Astrocyte (in vitro differentiated cells and primary cell): ENCODE measurements at regions not wholly inside any gene's neighbourhood (a gene's known extent, or its start where the extent isn't known, plus 50 kb on each side); places are given as distances from the start of the nearest gene placed in this dataset.

Experiments used
- DNase-seq: peaks from one replicate; pipeline ENCODE4 v3.0.0-alpha.2; 2010; ENCODE audit warnings: low read depth
- FAIRE-seq: peaks from 2 replicates; lab custom pipeline; 2011; peaks lifted over from hg19 to GRCh38; lab: Jason Lieb, UNC
- H2AFZ ChIP-seq: 2 replicates; pipeline ENCODE4 v1.6.0; 2012; ENCODE audit warnings: low read depth, low read length, inconsistent platforms
- H3K27ac ChIP-seq: 2 replicates; pipeline ENCODE4 v1.5.1; 2011; ENCODE audit warnings: low read depth, low read length, inconsistent platforms
- H3K27me3 ChIP-seq: 2 replicates; pipeline ENCODE4 v1.6.0; 2011; ENCODE audit warnings: low read length, inconsistent platforms; ENCODE audit not compliant: insufficient read depth
- H3K36me3 ChIP-seq: 2 replicates; pipeline ENCODE4 v1.5.1; 2011; ENCODE audit warnings: low read length, inconsistent platforms; ENCODE audit not compliant: insufficient read depth
- H3K4me1 ChIP-seq: 2 replicates; pipeline ENCODE4 v1.5.1; 2011; ENCODE audit warnings: low read length, inconsistent platforms; ENCODE audit not compliant: insufficient read depth
- H3K4me2 ChIP-seq: 2 replicates; pipeline ENCODE4 v1.6.0; 2012; ENCODE audit warnings: low read length, inconsistent platforms
- H3K4me3 ChIP-seq: 2 replicates; pipeline ENCODE4 v1.5.1; 2011; ENCODE audit warnings: low read depth, mild to moderate bottlenecking, low read length, inconsistent platforms; ENCODE audit not compliant: insufficient read depth
- H3K79me2 ChIP-seq: 2 replicates; pipeline ENCODE4 v1.6.0; 2012; ENCODE audit warnings: mild to moderate bottlenecking, low read length, inconsistent platforms; ENCODE audit not compliant: insufficient read depth
- H3K9ac ChIP-seq: 2 replicates; pipeline ENCODE4 v1.6.0; 2012; ENCODE audit warnings: mild to moderate bottlenecking, low read length, inconsistent platforms
- H3K9me3 ChIP-seq: 2 replicates; pipeline ENCODE4 v1.5.1; 2012; ENCODE audit warnings: low read depth, mild to moderate bottlenecking, low read length, inconsistent platforms; ENCODE audit not compliant: insufficient read depth
- H4K20me1 ChIP-seq: 2 replicates; pipeline ENCODE4 v1.6.0; 2012; ENCODE audit warnings: low read length, inconsistent platforms; ENCODE audit not compliant: insufficient read depth
- H3K27ac Mint-ChIP-seq: one replicate; pipeline ENCODE4 v1.8.0; 2021; ENCODE audit warnings: mild to moderate bottlenecking, mixed read lengths; ENCODE audit not compliant: unreplicated experiment
- H3K27me3 Mint-ChIP-seq: one replicate; pipeline ENCODE4 v1.8.0; 2021; ENCODE audit warnings: low read depth, mixed read lengths; ENCODE audit not compliant: unreplicated experiment
- H3K36me3 Mint-ChIP-seq: one replicate; pipeline ENCODE4 v1.8.0; 2021; ENCODE audit warnings: low read depth, mixed read lengths; ENCODE audit not compliant: unreplicated experiment
- H3K4me1 Mint-ChIP-seq: one replicate; pipeline ENCODE4 v1.8.0; 2021; ENCODE audit warnings: low read depth, mixed read lengths; ENCODE audit not compliant: unreplicated experiment
- H3K4me3 Mint-ChIP-seq: one replicate; pipeline ENCODE4 v1.8.0; 2021; ENCODE audit warnings: mild to moderate bottlenecking, moderate library complexity, mixed read lengths; ENCODE audit not compliant: unreplicated experiment
- H3K9me3 Mint-ChIP-seq: one replicate; pipeline ENCODE4 v1.8.0; 2021; ENCODE audit warnings: mild to moderate bottlenecking, mixed read lengths; ENCODE audit not compliant: unreplicated experiment
- CTCF ChIP-seq: IDR thresholded peaks from 2 replicates; pipeline ENCODE4 v1.5.1; 2011; ENCODE audit warnings: low read depth, mild to moderate bottlenecking, inconsistent platforms, low read length, moderate library complexity; ENCODE audit not compliant: insufficient read depth
- EZH2 ChIP-seq: IDR thresholded peaks from 2 replicates; pipeline ENCODE4 v1.6.1; 2012; ENCODE audit warnings: mild to moderate bottlenecking, low read length, inconsistent platforms; ENCODE audit not compliant: insufficient read depth

GRCh38 chr16:17839272-17839671 is 368.5 kb upstream of the XYLT1 start:
- TF ChIP-seq CTCF, result no peak
- TF ChIP-seq EZH2, result no peak
- H3K4me1 ChIP-seq, result peaks cover 13% of the 10 kb centered on the region
- no peaks in the 10 kb centered on the region for H4K20me1 ChIP-seq
- no peak overlapping the region for H2AFZ ChIP-seq
- H3K4me2 ChIP-seq, result no peak overlapping the region
- no peaks in the 10 kb centered on the region for H3K79me2 ChIP-seq
- H3K27me3 ChIP-seq, result no peaks in the 10 kb centered on the region
- no peak overlapping the region for H3K9ac ChIP-seq
- FAIRE-seq, result no peak
- H3K36me3 ChIP-seq, result no peaks in the 10 kb centered on the region
- H3K27ac ChIP-seq, result no peak overlapping the region
- Mint-ChIP-seq H3K36me3 (no peaks in the 10 kb centered on the region), H3K9me3 (peaks cover 3% of the 10 kb centered on the region), H3K4me1 (no peaks in the 10 kb centered on the region), H3K27me3 (no peaks in the 10 kb centered on the region), H3K4me3 (no peak overlapping the region), H3K27ac (no peak overlapping the region)
- no peak for DNase-seq
- no peak overlapping the region for H3K4me3 ChIP-seq
- no peaks in the 10 kb centered on the region for H3K9me3 ChIP-seq

- Histone ChIP-seq H3K27ac (peak overlapping the region; percentile 85), H3K4me1 (peaks cover 13% of the 10 kb centered on the region), H3K36me3 (no peaks in the 10 kb centered on the region), H2AFZ (no peak overlapping the region), H3K79me2 (no peaks in the 10 kb centered on the region), H3K9ac (peak overlapping the region; percentile 70), H3K4me2 (peak overlapping the region; percentile 63), H4K20me1 (no peaks in the 10 kb centered on the region), H3K9me3 (no peaks in the 10 kb centered on the region), H3K27me3 (no peaks in the 10 kb centered on the region), H3K4me3 (no peak overlapping the region)
- no peak for TF ChIP-seq CTCF
- TF ChIP-seq EZH2, result no peak
- no peaks in the 10 kb centered on the region for H3K4me1 Mint-ChIP-seq
- peaks cover 3% of the 10 kb centered on the region for H3K9me3 Mint-ChIP-seq
- H3K27me3 Mint-ChIP-seq, result no peaks in the 10 kb centered on the region
- no peaks in the 10 kb centered on the region for H3K36me3 Mint-ChIP-seq
- FAIRE-seq (peak; percentile 83), DNase-seq (peak; percentile 100)
- no peak overlapping the region for H3K27ac Mint-ChIP-seq
- no peak overlapping the region for H3K4me3 Mint-ChIP-seq
Measured at GRCh38 chr16:17836868-17837602, 366.3 kb upstream of the XYLT1 start.

GRCh38 chr16:17835118-17835876 is 364.5 kb upstream of the XYLT1 start:
- no peaks in the 10 kb centered on the region for H3K36me3 Mint-ChIP-seq
- Histone ChIP-seq H3K4me1 (peaks cover 13% of the 10 kb centered on the region), H3K9me3 (no peaks in the 10 kb centered on the region), H3K9ac (no peak overlapping the region), H3K27ac (no peak overlapping the region), H3K27me3 (no peaks in the 10 kb centered on the region), H2AFZ (no peak overlapping the region), H4K20me1 (no peaks in the 10 kb centered on the region), H3K4me3 (no peak overlapping the region), H3K79me2 (no peaks in the 10 kb centered on the region), H3K36me3 (no peaks in the 10 kb centered on the region), H3K4me2 (no peak overlapping the region)
- no peaks in the 10 kb centered on the region for H3K27me3 Mint-ChIP-seq
- no peak overlapping the region for H3K27ac Mint-ChIP-seq
- H3K9me3 Mint-ChIP-seq, result no peaks in the 10 kb centered on the region
- H3K4me3 Mint-ChIP-seq, result no peak overlapping the region
- no peak for FAIRE-seq
- DNase-seq, result peak; percentile 26
- no peaks in the 10 kb centered on the region for H3K4me1 Mint-ChIP-seq
- TF ChIP-seq EZH2 (no peak), CTCF (no peak)
